OCI-LY1 (cell line): ENCODE measurements at regions not wholly inside any gene's neighbourhood (a gene's known extent, or its start where the extent isn't known, plus 50 kb on each side); places are given as distances from the start of the nearest gene placed in this dataset.

Experiments used
- H2AFZ ChIP-seq: fragments of 200-600 bp; sonication (generic), shearing (Covaris generic); 2 replicates; pipeline ENCODE4 v1.6.0; 2014; ENCODE audit warnings: antibody characterized with exemption, mild to moderate bottlenecking, low read length
- H3F3A ChIP-seq: fragments of 200-600 bp; sonication (generic), shearing (Covaris generic); 2 replicates; pipeline ENCODE4 v1.6.0; 2014; ENCODE audit warnings: mild to moderate bottlenecking, antibody characterized with exemption, low read length, moderate library complexity; ENCODE audit not compliant: insufficient read depth
- H3K27ac ChIP-seq: fragments of 200-600 bp; sonication (generic); 2 replicates; pipeline ENCODE4 v1.5.1; 2014; ENCODE audit warnings: low read length, mixed run types, mild to moderate bottlenecking, low read depth; ENCODE audit not compliant: poor library complexity, severe bottlenecking
- H3K27me3 ChIP-seq: fragments of 200-600 bp; sonication (generic); 2 replicates; pipeline ENCODE4 v1.6.0; 2014; ENCODE audit warnings: antibody characterized with exemption, mild to moderate bottlenecking, low read length, moderate library complexity; ENCODE audit not compliant: insufficient read depth
- H3K36me3 ChIP-seq: fragments of 200-600 bp; sonication (generic); 2 replicates; pipeline ENCODE4 v1.6.1; 2014; ENCODE audit warnings: mild to moderate bottlenecking, antibody characterized with exemption, low read length, moderate library complexity, mixed read lengths; ENCODE audit not compliant: insufficient read depth
- H3K4me1 ChIP-seq: fragments of 200-600 bp; sonication (generic); 2 replicates; pipeline ENCODE4 v1.5.1; 2014; ENCODE audit warnings: mild to moderate bottlenecking, low read length, moderate library complexity; ENCODE audit not compliant: insufficient read depth, severe bottlenecking
- H3K4me2 ChIP-seq: fragments of 200-600 bp; sonication (generic), shearing (Covaris generic); 2 replicates; pipeline ENCODE4 v1.6.1; 2014; ENCODE audit warnings: low read length
- H3K4me3 ChIP-seq: fragments of 200-600 bp; sonication (generic); 2 replicates; pipeline ENCODE4 v1.5.1; 2014; ENCODE audit warnings: low read length, low read depth, mild to moderate bottlenecking, mixed read lengths; ENCODE audit not compliant: poor library complexity, severe bottlenecking
- H3K79me2 ChIP-seq: fragments of 200-600 bp; shearing (Covaris generic); 2 replicates; pipeline ENCODE4 v1.6.1; 2016; ENCODE audit warnings: mixed run types, low read length, mixed read lengths; ENCODE audit not compliant: insufficient read depth
- H3K9ac ChIP-seq: fragments of 200-600 bp; sonication (generic), shearing (Covaris generic); 2 replicates; pipeline ENCODE4 v1.6.1; 2014; ENCODE audit warnings: mild to moderate bottlenecking, low read length, mixed read lengths
- H3K9me2 ChIP-seq: fragments of 200-600 bp; sonication (generic), shearing (Covaris generic); 2 replicates; pipeline ENCODE4 v1.6.1; 2014; ENCODE audit warnings: low read depth, mild to moderate bottlenecking, low read length, mixed read lengths
- H3K9me3 ChIP-seq: fragments of 200-600 bp; shearing (Covaris generic); 2 replicates; pipeline ENCODE4 v1.6.1; 2014; ENCODE audit warnings: low read length, mixed read lengths
- H4K20me1 ChIP-seq: fragments of 200-600 bp; sonication (generic), shearing (Covaris generic); 2 replicates; pipeline ENCODE4 v1.6.0; 2016; ENCODE audit warnings: mild to moderate bottlenecking, low read length; ENCODE audit not compliant: insufficient read depth
- CTCF ChIP-seq: fragments of 200-600 bp; sonication (generic), shearing (Covaris generic); IDR thresholded peaks from 2 replicates; pipeline ENCODE4 v1.5.1; 2017; ENCODE audit warnings: mild to moderate bottlenecking, antibody characterized with exemption, low read length, moderate library complexity, mixed read lengths
- EZH2 ChIP-seq: fragments of 200-600 bp; sonication (generic), shearing (Covaris generic); IDR thresholded peaks from 2 replicates; pipeline ENCODE4 v1.8.0; 2017; ENCODE audit warnings: borderline replicate concordance, mixed run types, mild to moderate bottlenecking, antibody characterized with exemption, low read length, moderate library complexity, mixed read lengths

DNA sequence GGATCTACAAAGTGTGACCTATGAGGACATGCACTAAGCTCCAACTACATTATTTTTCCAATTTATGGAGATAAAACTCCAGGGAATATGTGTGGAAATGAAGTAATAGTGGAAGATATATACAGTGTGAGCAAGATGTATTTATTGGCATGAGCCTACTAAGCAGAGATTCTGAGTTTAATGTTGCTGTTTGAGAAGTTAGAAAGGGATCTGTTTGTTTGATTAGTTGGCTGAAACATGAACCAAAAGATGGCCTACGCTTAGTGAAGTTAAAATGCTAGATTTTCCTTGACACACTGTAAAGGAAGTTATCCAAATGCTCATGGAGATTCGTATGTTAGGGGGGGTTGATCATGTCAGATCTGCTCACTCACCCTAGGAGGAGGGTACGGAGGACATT, 621.7 kb downstream of the TMEM182 start:
- Histone ChIP-seq H3K9me3 (no peaks in the 10 kb centered on the region), H3K4me2 (no peak overlapping the region), H3K4me3 (no peak overlapping the region), H3K27ac (no peak overlapping the region), H3F3A (no peaks in the 10 kb centered on the region), H3K27me3 (no peaks in the 10 kb centered on the region), H4K20me1 (no peaks in the 10 kb centered on the region), H3K9ac (no peak overlapping the region), H3K36me3 (no peaks in the 10 kb centered on the region), H2AFZ (no peak overlapping the region), H3K9me2 (no peaks in the 10 kb centered on the region), H3K4me1 (no peaks in the 10 kb centered on the region), H3K79me2 (no peaks in the 10 kb centered on the region)
- TF ChIP-seq CTCF: no peak
- TF ChIP-seq EZH2: no peak

- Histone ChIP-seq H4K20me1 (no peaks in the 10 kb centered on the region), H3K9me2 (no peaks in the 10 kb centered on the region), H3K9ac (no peak overlapping the region), H3K9me3 (no peaks in the 10 kb centered on the region), H3F3A (no peaks in the 10 kb centered on the region), H2AFZ (no peak overlapping the region), H3K79me2 (no peaks in the 10 kb centered on the region), H3K27me3 (no peaks in the 10 kb centered on the region), H3K36me3 (no peaks in the 10 kb centered on the region), H3K4me3 (no peak overlapping the region), H3K4me1 (no peaks in the 10 kb centered on the region), H3K27ac (no peak overlapping the region), H3K4me2 (no peak overlapping the region)
- TF ChIP-seq CTCF: no peak
- no peak for TF ChIP-seq EZH2
These were observed 625.0 kb downstream of the TMEM182 start for GRCh38 chr2:103386872-103387271.

GRCh38 chr2:103387888-103388287, 626.1 kb downstream of the TMEM182 start:
- TF ChIP-seq CTCF: no peak
- TF ChIP-seq EZH2: no peak

More at GRCh38 chr2:103387888-103388287, 626.1 kb downstream of the TMEM182 start:
- H3K9ac ChIP-seq: no peak overlapping the region
- no peak overlapping the region for H3K4me2 ChIP-seq
- H4K20me1 ChIP-seq: no peaks in the 10 kb centered on the region
- H3K27ac ChIP-seq: no peak overlapping the region
- no peak overlapping the region for H2AFZ ChIP-seq
- H3K79me2 ChIP-seq: no peaks in the 10 kb centered on the region
- H3K4me1 ChIP-seq: no peaks in the 10 kb centered on the region
- no peaks in the 10 kb centered on the region for H3K27me3 ChIP-seq
- H3F3A ChIP-seq: no peaks in the 10 kb centered on the region
- no peaks in the 10 kb centered on the region for H3K9me3 ChIP-seq
- no peaks in the 10 kb centered on the region for H3K9me2 ChIP-seq
- H3K4me3 ChIP-seq: no peak overlapping the region
- no peaks in the 10 kb centered on the region for H3K36me3 ChIP-seq
